ENCODE measurements at regions not wholly inside any gene's neighbourhood (a gene's known extent, or its start where the extent isn't known, plus 50 kb on each side); places are given as distances from the start of the nearest gene placed in this dataset.

DNA sequence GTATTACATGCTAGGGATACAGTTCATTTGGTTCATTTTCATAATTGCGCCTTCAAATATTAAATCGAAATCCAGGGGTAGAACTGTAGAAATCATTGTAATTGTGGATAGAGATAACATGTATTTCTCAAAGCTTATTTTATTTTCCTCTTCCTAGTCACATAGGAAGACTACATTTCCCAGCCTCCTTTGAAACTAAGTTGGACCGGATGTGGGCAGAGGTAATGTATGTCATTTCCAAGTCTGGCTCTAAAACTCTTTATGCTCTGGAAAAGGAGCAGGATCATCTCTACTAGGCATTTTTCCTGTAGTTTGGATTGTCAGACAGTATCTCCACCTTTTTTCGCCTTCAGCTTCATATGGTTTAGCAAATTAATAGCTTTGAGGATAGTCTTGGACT lies 70.1 kb upstream of the CRY1 start:
- H3K27ac ChIP-seq (ENCODE audit: low read depth, low read length, poor library complexity, severe bottlenecking) = no peak overlapping the region
- H3K4me3 ChIP-seq (ENCODE audit: low read depth, low read length, poor library complexity, severe bottlenecking) = no peak overlapping the region
- no peaks in the 10 kb centered on the region for H3K79me2 ChIP-seq (ENCODE audit: insufficient read depth, low read depth, low read length)
- no peaks in the 10 kb centered on the region for H4K20me1 ChIP-seq (ENCODE audit: insufficient read depth, low read length)
- H3K4me2 ChIP-seq (ENCODE audit: low read length) = no peak overlapping the region
- no peak for TF ChIP-seq EZH2phosphoT487 (IDR thresholded peaks at IDR 0.05; ENCODE audit: borderline replicate concordance, low read depth, low read length)
- TF ChIP-seq, protein P1, sequence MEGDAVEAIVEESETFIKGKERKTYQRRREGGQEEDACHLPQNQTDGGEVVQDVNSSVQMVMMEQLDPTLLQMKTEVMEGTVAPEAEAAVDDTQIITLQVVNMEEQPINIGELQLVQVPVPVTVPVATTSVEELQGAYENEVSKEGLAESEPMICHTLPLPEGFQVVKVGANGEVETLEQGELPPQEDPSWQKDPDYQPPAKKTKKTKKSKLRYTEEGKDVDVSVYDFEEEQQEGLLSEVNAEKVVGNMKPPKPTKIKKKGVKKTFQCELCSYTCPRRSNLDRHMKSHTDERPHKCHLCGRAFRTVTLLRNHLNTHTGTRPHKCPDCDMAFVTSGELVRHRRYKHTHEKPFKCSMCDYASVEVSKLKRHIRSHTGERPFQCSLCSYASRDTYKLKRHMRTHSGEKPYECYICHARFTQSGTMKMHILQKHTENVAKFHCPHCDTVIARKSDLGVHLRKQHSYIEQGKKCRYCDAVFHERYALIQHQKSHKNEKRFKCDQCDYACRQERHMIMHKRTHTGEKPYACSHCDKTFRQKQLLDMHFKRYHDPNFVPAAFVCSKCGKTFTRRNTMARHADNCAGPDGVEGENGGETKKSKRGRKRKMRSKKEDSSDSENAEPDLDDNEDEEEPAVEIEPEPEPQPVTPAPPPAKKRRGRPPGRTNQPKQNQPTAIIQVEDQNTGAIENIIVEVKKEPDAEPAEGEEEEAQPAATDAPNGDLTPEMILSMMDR (conservative IDR thresholded peaks at IDR 0.05; ENCODE audit: low read length) = no peak
- H2AFZ ChIP-seq (ENCODE audit: low read length) = no peak overlapping the region
- no peaks in the 10 kb centered on the region for H3K36me3 ChIP-seq (ENCODE audit: insufficient read depth, low read length)
- CTCF ChIA-PET (ENCODE audit: unreplicated experiment) = no interaction called here
- H3K4me1 ChIP-seq (ENCODE audit: insufficient read depth, low read length, poor library complexity, severe bottlenecking) = no peaks in the 10 kb centered on the region
- no peaks in the 10 kb centered on the region for H3K9me3 ChIP-seq (ENCODE audit: low read length)
- POLR2A ChIA-PET = interaction anchor here (0.6 kb wide), 1 partner anchor 14 kb away, joined by 3 read pairs; no protein-coding TSS in a partner anchor
- BruUV-seq (replicated peaks) = no TSS peak
- DNase-seq (ENCODE audit: low spot score) = no peak
- intact Hi-C loops (cut with micrococcal nuclease; ENCODE audit: unreplicated experiment) = no loop called here
- no peaks in the 10 kb centered on the region for H3K9me2 ChIP-seq (ENCODE audit: insufficient read depth, low read length)

DNA sequence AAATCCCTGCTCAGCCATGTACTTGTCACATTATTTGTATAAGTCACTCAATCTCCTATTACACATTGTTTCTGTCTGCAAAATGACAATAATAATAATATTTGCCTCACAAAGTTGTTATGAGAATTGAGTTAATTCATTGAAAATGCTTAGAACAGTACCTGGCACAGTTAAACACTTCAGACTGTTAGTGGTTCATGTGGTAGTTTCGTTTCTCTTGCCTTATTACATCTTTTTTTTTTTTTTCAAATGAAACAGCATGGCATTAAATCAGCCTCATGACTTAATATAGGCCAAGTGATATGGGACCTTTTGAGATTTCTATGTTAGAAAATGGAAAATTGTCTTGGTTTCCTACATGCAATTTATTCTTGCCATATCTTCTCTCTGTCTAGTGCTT lies 71.0 kb upstream of the CRY1 start:
- Histone ChIP-seq H4K20me1 (ENCODE audit: insufficient read depth, low read length) (no peaks in the 10 kb centered on the region), H3K9me3 (ENCODE audit: low read length) (no peaks in the 10 kb centered on the region), H3K4me2 (ENCODE audit: low read length) (no peak overlapping the region), H2AFZ (ENCODE audit: low read length) (no peak overlapping the region), H3K9me2 (ENCODE audit: insufficient read depth, low read length) (no peaks in the 10 kb centered on the region), H3K4me1 (ENCODE audit: insufficient read depth, low read length, poor library complexity, severe bottlenecking) (no peaks in the 10 kb centered on the region), H3K36me3 (ENCODE audit: insufficient read depth, low read length) (no peaks in the 10 kb centered on the region), H3K4me3 (ENCODE audit: low read depth, low read length, poor library complexity, severe bottlenecking) (no peak overlapping the region), H3K79me2 (ENCODE audit: insufficient read depth, low read depth, low read length) (no peaks in the 10 kb centered on the region), H3K27ac (ENCODE audit: low read depth, low read length, poor library complexity, severe bottlenecking) (no peak overlapping the region)
- ChIA-PET CTCF (ENCODE audit: unreplicated experiment) (no interaction called here), POLR2A (no interaction called here)
- intact Hi-C loops (cut with micrococcal nuclease; ENCODE audit: unreplicated experiment) = no loop called here
- no peak for DNase-seq (ENCODE audit: low spot score)
- TF ChIP-seq EZH2phosphoT487 (IDR thresholded peaks at IDR 0.05; ENCODE audit: borderline replicate concordance, low read depth, low read length) = no peak
- TF ChIP-seq, protein P1 (conservative IDR thresholded peaks at IDR 0.05; ENCODE audit: low read length) = no peak
- no TSS peak for BruUV-seq (replicated peaks)

DNA sequence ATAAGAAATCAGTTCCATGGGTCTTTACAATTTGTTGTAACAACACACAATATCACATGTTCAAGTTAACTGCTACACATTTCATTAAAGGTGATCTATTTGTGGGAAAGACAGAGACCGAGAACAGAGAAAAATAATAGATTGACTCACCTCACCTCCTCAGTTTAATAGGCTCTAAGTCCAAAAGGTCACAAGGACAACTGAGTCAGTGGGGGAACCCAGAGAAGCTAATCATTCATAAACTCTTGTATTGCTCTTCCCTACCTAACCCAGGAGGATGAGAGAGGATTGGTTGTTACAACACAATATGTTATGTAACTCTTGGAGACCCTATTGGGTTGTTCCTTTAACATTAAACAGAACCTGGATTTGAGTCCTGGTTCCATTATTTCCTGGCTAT lies 72.2 kb upstream of the CRY1 start:
- no peak for TF ChIP-seq EZH2phosphoT487 (IDR thresholded peaks at IDR 0.05; ENCODE audit: borderline replicate concordance, low read depth, low read length)
- TF ChIP-seq, protein P1 (conservative IDR thresholded peaks at IDR 0.05; ENCODE audit: low read length) = no peak
- POLR2A ChIA-PET = no interaction called here
- H3K4me2 ChIP-seq (ENCODE audit: low read length) = no peak overlapping the region
- intact Hi-C loops (cut with micrococcal nuclease; ENCODE audit: unreplicated experiment) = no loop called here
- H3K27ac ChIP-seq (ENCODE audit: low read depth, low read length, poor library complexity, severe bottlenecking) = no peak overlapping the region
- CTCF ChIA-PET (ENCODE audit: unreplicated experiment) = no interaction called here
- H3K9me3 ChIP-seq (ENCODE audit: low read length) = no peaks in the 10 kb centered on the region
- no peak overlapping the region for H2AFZ ChIP-seq (ENCODE audit: low read length)
- DNase-seq (ENCODE audit: low spot score) = no peak
- H3K9me2 ChIP-seq (ENCODE audit: insufficient read depth, low read length) = no peaks in the 10 kb centered on the region
- H4K20me1 ChIP-seq (ENCODE audit: insufficient read depth, low read length) = no peaks in the 10 kb centered on the region
- no peak overlapping the region for H3K4me3 ChIP-seq (ENCODE audit: low read depth, low read length, poor library complexity, severe bottlenecking)
- H3K36me3 ChIP-seq (ENCODE audit: insufficient read depth, low read length) = no peaks in the 10 kb centered on the region
- no peaks in the 10 kb centered on the region for H3K4me1 ChIP-seq (ENCODE audit: insufficient read depth, low read length, poor library complexity, severe bottlenecking)
- H3K79me2 ChIP-seq (ENCODE audit: insufficient read depth, low read depth, low read length) = no peaks in the 10 kb centered on the region
- BruUV-seq (replicated peaks) = no TSS peak
